Osteoblast (primary cell): ENCODE measurements at regions not wholly inside any gene's neighbourhood (a gene's known extent, or its start where the extent isn't known, plus 50 kb on each side); places are given as distances from the start of the nearest gene placed in this dataset.

Source experiments
- DNase-seq: peaks from one replicate; pipeline ENCODE4 v3.0.0; 2011; ENCODE audit warnings: low spot score, mixed read lengths; ENCODE audit not compliant: insufficient read length; ENCODE audit errors: missing footprints
- H2AFZ ChIP-seq: 2 replicates; pipeline ENCODE4 v1.6.0; 2011; ENCODE audit warnings: mild to moderate bottlenecking, low read length
- H3K27ac ChIP-seq: 2 replicates; pipeline ENCODE4 v1.5.1; 2011; ENCODE audit warnings: mild to moderate bottlenecking, low read depth, low read length, moderate library complexity
- H3K27me3 ChIP-seq: 2 replicates; pipeline ENCODE4 v1.6.0; 2012; ENCODE audit warnings: mild to moderate bottlenecking, control low read depth, inconsistent platforms, low read length, moderate library complexity; ENCODE audit not compliant: insufficient read depth
- H3K36me3 ChIP-seq: 2 replicates; pipeline ENCODE4 v1.5.1; 2011; ENCODE audit warnings: mild to moderate bottlenecking, low read length, control low read depth, moderate library complexity; ENCODE audit not compliant: insufficient read depth
- H3K4me1 ChIP-seq: 2 replicates; pipeline ENCODE4 v1.5.1; 2011; ENCODE audit warnings: mild to moderate bottlenecking, low read length, control low read depth, moderate library complexity; ENCODE audit not compliant: insufficient read depth
- H3K4me2 ChIP-seq: 2 replicates; pipeline ENCODE4 v1.6.0; 2011; ENCODE audit warnings: mild to moderate bottlenecking, low read length; ENCODE audit not compliant: insufficient read depth
- H3K4me3 ChIP-seq: fragments of 200-600 bp; sonication (generic); 3 replicates; pipeline ENCODE4 v1.5.1; 2012; ENCODE audit warnings: mild to moderate bottlenecking, low read length, inconsistent platforms; ENCODE audit not compliant: insufficient read depth
- H3K79me2 ChIP-seq: 2 replicates; pipeline ENCODE4 v1.6.0; 2012; ENCODE audit warnings: mild to moderate bottlenecking, low read length, control low read depth, inconsistent platforms; ENCODE audit not compliant: insufficient read depth
- H3K9me3 ChIP-seq: 2 replicates; pipeline ENCODE4 v1.5.1; 2011; ENCODE audit warnings: low read depth, low read length, control low read depth
- H4K20me1 ChIP-seq: 2 replicates; pipeline ENCODE4 v1.6.0; 2012; ENCODE audit warnings: mild to moderate bottlenecking, low read length, control low read depth; ENCODE audit not compliant: insufficient read depth
- TF ChIP-seq, protein P1 (sequence below): IDR thresholded peaks from 2 replicates; pipeline ENCODE4 v1.5.1; 2011; ENCODE audit warnings: mild to moderate bottlenecking, low read depth, low read length, moderate library complexity; ENCODE audit errors: extremely low read depth

DNA sequence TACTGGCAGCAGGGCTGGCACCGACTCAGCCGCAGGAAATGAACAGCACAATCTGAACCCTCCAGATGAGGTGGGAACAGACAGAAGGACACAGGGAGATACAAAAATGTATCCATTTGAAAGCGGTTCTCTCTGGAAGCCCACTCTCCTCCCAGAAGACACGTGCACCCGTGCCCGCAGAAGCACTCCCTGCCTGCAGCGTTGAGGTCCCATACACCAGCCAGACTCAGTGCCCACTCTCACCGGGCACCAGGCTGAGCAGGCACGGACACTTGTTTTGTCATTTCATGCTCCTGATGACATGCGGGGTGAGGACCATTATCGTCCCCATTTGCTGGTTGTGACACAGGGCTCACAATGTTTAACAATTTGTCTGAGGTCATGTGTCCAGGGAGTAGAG, 297.4 kb upstream of the TLE3 start:
- no peaks in the 10 kb centered on the region for H4K20me1 ChIP-seq
- no peak overlapping the region for H3K27ac ChIP-seq
- no peak for DNase-seq
- peaks cover 53% of the 10 kb centered on the region for H3K27me3 ChIP-seq
- no peaks in the 10 kb centered on the region for H3K9me3 ChIP-seq
- no peaks in the 10 kb centered on the region for H3K36me3 ChIP-seq
- H3K4me1 ChIP-seq: no peaks in the 10 kb centered on the region
- H3K4me3 ChIP-seq: no peak overlapping the region
- H3K79me2 ChIP-seq: no peaks in the 10 kb centered on the region
- H3K4me2 ChIP-seq: no peak overlapping the region
- TF ChIP-seq, protein P1, sequence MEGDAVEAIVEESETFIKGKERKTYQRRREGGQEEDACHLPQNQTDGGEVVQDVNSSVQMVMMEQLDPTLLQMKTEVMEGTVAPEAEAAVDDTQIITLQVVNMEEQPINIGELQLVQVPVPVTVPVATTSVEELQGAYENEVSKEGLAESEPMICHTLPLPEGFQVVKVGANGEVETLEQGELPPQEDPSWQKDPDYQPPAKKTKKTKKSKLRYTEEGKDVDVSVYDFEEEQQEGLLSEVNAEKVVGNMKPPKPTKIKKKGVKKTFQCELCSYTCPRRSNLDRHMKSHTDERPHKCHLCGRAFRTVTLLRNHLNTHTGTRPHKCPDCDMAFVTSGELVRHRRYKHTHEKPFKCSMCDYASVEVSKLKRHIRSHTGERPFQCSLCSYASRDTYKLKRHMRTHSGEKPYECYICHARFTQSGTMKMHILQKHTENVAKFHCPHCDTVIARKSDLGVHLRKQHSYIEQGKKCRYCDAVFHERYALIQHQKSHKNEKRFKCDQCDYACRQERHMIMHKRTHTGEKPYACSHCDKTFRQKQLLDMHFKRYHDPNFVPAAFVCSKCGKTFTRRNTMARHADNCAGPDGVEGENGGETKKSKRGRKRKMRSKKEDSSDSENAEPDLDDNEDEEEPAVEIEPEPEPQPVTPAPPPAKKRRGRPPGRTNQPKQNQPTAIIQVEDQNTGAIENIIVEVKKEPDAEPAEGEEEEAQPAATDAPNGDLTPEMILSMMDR: no peak
- no peak overlapping the region for H2AFZ ChIP-seq

DNA sequence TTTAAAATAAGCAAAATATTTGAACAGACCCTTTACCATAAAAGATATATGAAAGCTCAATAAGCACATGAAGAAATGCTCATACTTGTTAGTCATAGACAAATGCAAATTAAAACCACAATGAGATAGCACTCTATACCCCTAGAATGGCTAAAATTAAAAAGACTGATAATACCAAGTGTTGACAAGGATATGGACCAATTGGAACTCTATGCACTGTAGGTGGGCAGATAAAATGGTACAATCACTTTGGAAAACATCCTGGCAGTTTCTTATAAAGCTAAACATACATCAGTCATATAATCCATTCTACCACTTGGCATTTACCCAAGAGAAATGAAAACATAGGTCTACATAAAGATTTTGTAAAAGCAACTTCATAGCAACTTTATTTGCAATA, 293.0 kb upstream of the TLE3 start:
- TF ChIP-seq, protein P1: no peak
- H3K36me3 ChIP-seq: no peaks in the 10 kb centered on the region
- no peaks in the 10 kb centered on the region for H4K20me1 ChIP-seq
- DNase-seq: no peak
- peaks cover 23% of the 10 kb centered on the region for H3K27me3 ChIP-seq
- no peaks in the 10 kb centered on the region for H3K4me1 ChIP-seq
- no peak overlapping the region for H3K4me3 ChIP-seq
- no peak overlapping the region for H2AFZ ChIP-seq
- H3K27ac ChIP-seq: no peak overlapping the region
- no peak overlapping the region for H3K4me2 ChIP-seq
- H3K79me2 ChIP-seq: no peaks in the 10 kb centered on the region
- H3K9me3 ChIP-seq: no peaks in the 10 kb centered on the region

- no peaks in the 10 kb centered on the region for H3K36me3 ChIP-seq
- H3K4me1 ChIP-seq: no peaks in the 10 kb centered on the region
- H3K4me2 ChIP-seq: no peak overlapping the region
- no peak for DNase-seq
- TF ChIP-seq, protein P1: no peak
- no peaks in the 10 kb centered on the region for H3K79me2 ChIP-seq
- H2AFZ ChIP-seq: no peak overlapping the region
- H3K27ac ChIP-seq: no peak overlapping the region
- peaks cover 6% of the 10 kb centered on the region for H3K27me3 ChIP-seq
- H3K4me3 ChIP-seq: no peak overlapping the region
- no peaks in the 10 kb centered on the region for H3K9me3 ChIP-seq
- H4K20me1 ChIP-seq: no peaks in the 10 kb centered on the region
These were observed 290.3 kb upstream of the TLE3 start for GRCh38 chr15:70387993-70388392.

- no peaks in the 10 kb centered on the region for H4K20me1 ChIP-seq
- TF ChIP-seq, protein P1: no peak
These were observed 289.4 kb upstream of the TLE3 start for GRCh38 chr15:70387081-70387480.

More at GRCh38 chr15:70387081-70387480, 289.4 kb upstream of the TLE3 start:
- Histone ChIP-seq H3K27me3 (peaks cover 6% of the 10 kb centered on the region), H3K79me2 (no peaks in the 10 kb centered on the region), H3K36me3 (no peaks in the 10 kb centered on the region), H2AFZ (no peak overlapping the region), H3K4me1 (no peaks in the 10 kb centered on the region), H3K4me2 (no peak overlapping the region), H3K4me3 (no peak overlapping the region), H3K27ac (no peak overlapping the region), H3K9me3 (no peaks in the 10 kb centered on the region)
- DNase-seq: no peak
